ENCODE measurements at regions not wholly inside any gene's neighbourhood (a gene's known extent, or its start where the extent isn't known, plus 50 kb on each side); places are given as distances from the start of the nearest gene placed in this dataset.

GRCh38 chr7:34392972-34393371, 265.0 kb upstream of the NPSR1 start:
- no peak overlapping the region for H3K9ac ChIP-seq (ENCODE audit: low read length)
- peak; percentile 41 for DNase-seq

GRCh38 chr7:34396437-34397064, 261.5 kb upstream of the NPSR1 start:
- no peaks in the 10 kb centered on the region for H3K27me3 ChIP-seq (ENCODE audit: insufficient read depth, low read length, poor library complexity)
- WGBS (ENCODE audit: extremely low coverage, insufficient coverage, low lambda C conversion rate) = no CpG with 5 or more reads among the region's 2 CpGs
- no peak overlapping the region for H3K27ac ChIP-seq (ENCODE audit: low read depth, low read length)
- no peak overlapping the region for H3K4me3 ChIP-seq (ENCODE audit: low read length)
- H2BK5ac ChIP-seq (ENCODE audit: low read length) = no peak overlapping the region
- H3K56ac ChIP-seq (ENCODE audit: low read length) = no peak overlapping the region
- no peak overlapping the region for H4K5ac ChIP-seq (ENCODE audit: low read length)
- no peak overlapping the region for H2BK120ac ChIP-seq (ENCODE audit: low read depth, low read length)
- H3K23ac ChIP-seq (ENCODE audit: low read length) = no peak overlapping the region
- H4K8ac ChIP-seq (ENCODE audit: low read depth, low read length) = no peak overlapping the region
- H3K18ac ChIP-seq (ENCODE audit: low read length) = no peak overlapping the region
- no peaks in the 10 kb centered on the region for H3K79me1 ChIP-seq (ENCODE audit: low read length)
- peaks cover 3% of the 10 kb centered on the region for H3K4me1 ChIP-seq (ENCODE audit: control insufficient read depth, low read depth, low read length)
- peak; percentile 54 for DNase-seq
- no peak overlapping the region for H2BK15ac ChIP-seq (replicated peaks; ENCODE audit: low read depth)
- peak overlapping the region; percentile 52 for H3K4ac ChIP-seq (ENCODE audit: low read depth, low read length)
- no peaks in the 10 kb centered on the region for H3K36me3 ChIP-seq (ENCODE audit: control insufficient read depth, insufficient read depth, low read length)
- H3K9ac ChIP-seq (ENCODE audit: low read length) = no peak overlapping the region
- H2AK5ac ChIP-seq (ENCODE audit: low read length) = no peak overlapping the region
- H3K4me2 ChIP-seq (ENCODE audit: low read length) = no peak overlapping the region
- H3K79me2 ChIP-seq (ENCODE audit: control insufficient read depth, insufficient read depth, low read length) = no peaks in the 10 kb centered on the region

More at GRCh38 chr7:34392972-34393371, 265.0 kb upstream of the NPSR1 start:
- no peak overlapping the region for H3K23ac ChIP-seq (ENCODE audit: low read length)
- no peak overlapping the region for H3K4ac ChIP-seq (ENCODE audit: low read depth, low read length)
- H2BK5ac ChIP-seq (ENCODE audit: low read length) = no peak overlapping the region
- no peak overlapping the region for H3K56ac ChIP-seq (ENCODE audit: low read length)
- no peaks in the 10 kb centered on the region for H3K36me3 ChIP-seq (ENCODE audit: control insufficient read depth, insufficient read depth, low read length)
- H3K4me3 ChIP-seq (ENCODE audit: low read length) = no peak overlapping the region
- no peaks in the 10 kb centered on the region for H3K79me2 ChIP-seq (ENCODE audit: control insufficient read depth, insufficient read depth, low read length)
- no peak overlapping the region for H2BK15ac ChIP-seq (replicated peaks; ENCODE audit: low read depth)
- H3K27ac ChIP-seq (ENCODE audit: low read depth, low read length) = no peak overlapping the region
- H4K5ac ChIP-seq (ENCODE audit: low read length) = no peak overlapping the region
- no peak overlapping the region for H3K4me2 ChIP-seq (ENCODE audit: low read length)
- H4K8ac ChIP-seq (ENCODE audit: low read depth, low read length) = no peak overlapping the region
- peaks cover 3% of the 10 kb centered on the region for H3K4me1 ChIP-seq (ENCODE audit: control insufficient read depth, low read depth, low read length)
- no peak overlapping the region for H2AK5ac ChIP-seq (ENCODE audit: low read length)
- no peaks in the 10 kb centered on the region for H3K79me1 ChIP-seq (ENCODE audit: low read length)
- no peaks in the 10 kb centered on the region for H3K27me3 ChIP-seq (ENCODE audit: insufficient read depth, low read length, poor library complexity)
- no peak overlapping the region for H3K18ac ChIP-seq (ENCODE audit: low read length)
- no peak overlapping the region for H2BK120ac ChIP-seq (ENCODE audit: low read depth, low read length)

GRCh38 chr7:34401776-34402175, 256.2 kb upstream of the NPSR1 start:
- Histone ChIP-seq H3K23ac (ENCODE audit: low read length) (no peak overlapping the region), H4K8ac (ENCODE audit: low read depth, low read length) (no peak overlapping the region), H2BK15ac (replicated peaks; ENCODE audit: low read depth) (no peak overlapping the region), H3K27ac (ENCODE audit: low read depth, low read length) (no peak overlapping the region), H3K36me3 (ENCODE audit: control insufficient read depth, insufficient read depth, low read length) (no peaks in the 10 kb centered on the region), H3K4ac (ENCODE audit: low read depth, low read length) (no peak overlapping the region), H3K4me1 (ENCODE audit: control insufficient read depth, low read depth, low read length) (no peaks in the 10 kb centered on the region), H3K4me3 (ENCODE audit: low read length) (no peak overlapping the region), H2AK5ac (ENCODE audit: low read length) (no peak overlapping the region), H4K5ac (ENCODE audit: low read length) (no peak overlapping the region), H3K9ac (ENCODE audit: low read length) (no peak overlapping the region), H3K4me2 (ENCODE audit: low read length) (no peak overlapping the region), H3K79me2 (ENCODE audit: control insufficient read depth, insufficient read depth, low read length) (no peaks in the 10 kb centered on the region), H3K56ac (ENCODE audit: low read length) (no peak overlapping the region), H3K79me1 (ENCODE audit: low read length) (no peaks in the 10 kb centered on the region), H2BK5ac (ENCODE audit: low read length) (no peak overlapping the region), H3K27me3 (ENCODE audit: insufficient read depth, low read length, poor library complexity) (no peaks in the 10 kb centered on the region), H3K18ac (ENCODE audit: low read length) (no peak overlapping the region), H2BK120ac (ENCODE audit: low read depth, low read length) (no peak overlapping the region)
- no peak for DNase-seq
- no CpG with 5 or more reads among the region's 2 CpGs for WGBS (ENCODE audit: extremely low coverage, insufficient coverage, low lambda C conversion rate)

- WGBS (ENCODE audit: extremely low coverage, insufficient coverage, low lambda C conversion rate) = no CpG with 5 or more reads among the region's 5 CpGs
- H3K36me3 ChIP-seq (ENCODE audit: control insufficient read depth, insufficient read depth, low read length) = no peaks in the 10 kb centered on the region
- DNase-seq = no peak
- H3K9ac ChIP-seq (ENCODE audit: low read length) = no peak overlapping the region
- H2BK5ac ChIP-seq (ENCODE audit: low read length) = no peak overlapping the region
- H3K27me3 ChIP-seq (ENCODE audit: insufficient read depth, low read length, poor library complexity) = no peaks in the 10 kb centered on the region
- no peaks in the 10 kb centered on the region for H3K79me2 ChIP-seq (ENCODE audit: control insufficient read depth, insufficient read depth, low read length)
- no peak overlapping the region for H2BK120ac ChIP-seq (ENCODE audit: low read depth, low read length)
- no peak overlapping the region for H4K5ac ChIP-seq (ENCODE audit: low read length)
- H3K4ac ChIP-seq (ENCODE audit: low read depth, low read length) = no peak overlapping the region
- H2AK5ac ChIP-seq (ENCODE audit: low read length) = no peak overlapping the region
- no peak overlapping the region for H3K27ac ChIP-seq (ENCODE audit: low read depth, low read length)
- H3K56ac ChIP-seq (ENCODE audit: low read length) = no peak overlapping the region
- no peak overlapping the region for H2BK15ac ChIP-seq (replicated peaks; ENCODE audit: low read depth)
- H3K23ac ChIP-seq (ENCODE audit: low read length) = no peak overlapping the region
- H3K4me2 ChIP-seq (ENCODE audit: low read length) = no peak overlapping the region
- H4K8ac ChIP-seq (ENCODE audit: low read depth, low read length) = no peak overlapping the region
- no peak overlapping the region for H3K4me3 ChIP-seq (ENCODE audit: low read length)
- no peaks in the 10 kb centered on the region for H3K79me1 ChIP-seq (ENCODE audit: low read length)
- no peak overlapping the region for H3K18ac ChIP-seq (ENCODE audit: low read length)
- no peaks in the 10 kb centered on the region for H3K4me1 ChIP-seq (ENCODE audit: control insufficient read depth, low read depth, low read length)
Measured at GRCh38 chr7:34406848-34407530, 251.0 kb upstream of the NPSR1 start.

GRCh38 chr7:34407586-34407985, 250.4 kb upstream of the NPSR1 start:
- Histone ChIP-seq H3K79me2 (ENCODE audit: control insufficient read depth, insufficient read depth, low read length) (no peaks in the 10 kb centered on the region), H3K4ac (ENCODE audit: low read depth, low read length) (no peak overlapping the region), H3K4me2 (ENCODE audit: low read length) (no peak overlapping the region), H3K18ac (ENCODE audit: low read length) (no peak overlapping the region), H2BK5ac (ENCODE audit: low read length) (no peak overlapping the region), H2AK5ac (ENCODE audit: low read length) (no peak overlapping the region), H3K79me1 (ENCODE audit: low read length) (no peaks in the 10 kb centered on the region), H4K5ac (ENCODE audit: low read length) (no peak overlapping the region), H3K27me3 (ENCODE audit: insufficient read depth, low read length, poor library complexity) (no peaks in the 10 kb centered on the region), H2BK120ac (ENCODE audit: low read depth, low read length) (no peak overlapping the region), H3K56ac (ENCODE audit: low read length) (no peak overlapping the region), H3K4me1 (ENCODE audit: control insufficient read depth, low read depth, low read length) (no peaks in the 10 kb centered on the region), H3K4me3 (ENCODE audit: low read length) (no peak overlapping the region), H3K36me3 (ENCODE audit: control insufficient read depth, insufficient read depth, low read length) (no peaks in the 10 kb centered on the region), H4K8ac (ENCODE audit: low read depth, low read length) (no peak overlapping the region), H3K23ac (ENCODE audit: low read length) (no peak overlapping the region), H3K9ac (ENCODE audit: low read length) (no peak overlapping the region), H3K27ac (ENCODE audit: low read depth, low read length) (no peak overlapping the region), H2BK15ac (replicated peaks; ENCODE audit: low read depth) (no peak overlapping the region)
- no CpG with 5 or more reads among the region's 2 CpGs for WGBS (ENCODE audit: extremely low coverage, insufficient coverage, low lambda C conversion rate)
- DNase-seq = no peak

- H4K5ac ChIP-seq (ENCODE audit: low read length) = no peak overlapping the region
- no peak overlapping the region for H3K27ac ChIP-seq (ENCODE audit: low read depth, low read length)
- no peak overlapping the region for H2BK120ac ChIP-seq (ENCODE audit: low read depth, low read length)
- no peak for DNase-seq
- no peaks in the 10 kb centered on the region for H3K4me1 ChIP-seq (ENCODE audit: control insufficient read depth, low read depth, low read length)
- H3K79me2 ChIP-seq (ENCODE audit: control insufficient read depth, insufficient read depth, low read length) = no peaks in the 10 kb centered on the region
- H3K36me3 ChIP-seq (ENCODE audit: control insufficient read depth, insufficient read depth, low read length) = no peaks in the 10 kb centered on the region
- WGBS (ENCODE audit: extremely low coverage, insufficient coverage, low lambda C conversion rate) = no CpG with 5 or more reads among the region's 3 CpGs
- H3K56ac ChIP-seq (ENCODE audit: low read length) = no peak overlapping the region
- H2AK5ac ChIP-seq (ENCODE audit: low read length) = no peak overlapping the region
- no peak overlapping the region for H3K4ac ChIP-seq (ENCODE audit: low read depth, low read length)
- H2BK5ac ChIP-seq (ENCODE audit: low read length) = no peak overlapping the region
- H3K27me3 ChIP-seq (ENCODE audit: insufficient read depth, low read length, poor library complexity) = no peaks in the 10 kb centered on the region
- no peak overlapping the region for H3K23ac ChIP-seq (ENCODE audit: low read length)
- no peak overlapping the region for H3K4me2 ChIP-seq (ENCODE audit: low read length)
- no peaks in the 10 kb centered on the region for H3K79me1 ChIP-seq (ENCODE audit: low read length)
- no peak overlapping the region for H2BK15ac ChIP-seq (replicated peaks; ENCODE audit: low read depth)
- H4K8ac ChIP-seq (ENCODE audit: low read depth, low read length) = no peak overlapping the region
- no peak overlapping the region for H3K9ac ChIP-seq (ENCODE audit: low read length)
- H3K4me3 ChIP-seq (ENCODE audit: low read length) = no peak overlapping the region
- no peak overlapping the region for H3K18ac ChIP-seq (ENCODE audit: low read length)
Measured at GRCh38 chr7:34417781-34418180, 240.2 kb upstream of the NPSR1 start.
